Globus pallidus (tissue), 1 donor: ENCODE measurements at regions not wholly inside any gene's neighbourhood (a gene's known extent, or its start where the extent isn't known, plus 50 kb on each side); places are given as distances from the start of the nearest gene placed in this dataset.

Experiments used
- DNase-seq: peaks from one replicate; pipeline ENCODE4 v3.0.0-alpha.2; 2015; ENCODE audit warnings: low spot score

DNA sequence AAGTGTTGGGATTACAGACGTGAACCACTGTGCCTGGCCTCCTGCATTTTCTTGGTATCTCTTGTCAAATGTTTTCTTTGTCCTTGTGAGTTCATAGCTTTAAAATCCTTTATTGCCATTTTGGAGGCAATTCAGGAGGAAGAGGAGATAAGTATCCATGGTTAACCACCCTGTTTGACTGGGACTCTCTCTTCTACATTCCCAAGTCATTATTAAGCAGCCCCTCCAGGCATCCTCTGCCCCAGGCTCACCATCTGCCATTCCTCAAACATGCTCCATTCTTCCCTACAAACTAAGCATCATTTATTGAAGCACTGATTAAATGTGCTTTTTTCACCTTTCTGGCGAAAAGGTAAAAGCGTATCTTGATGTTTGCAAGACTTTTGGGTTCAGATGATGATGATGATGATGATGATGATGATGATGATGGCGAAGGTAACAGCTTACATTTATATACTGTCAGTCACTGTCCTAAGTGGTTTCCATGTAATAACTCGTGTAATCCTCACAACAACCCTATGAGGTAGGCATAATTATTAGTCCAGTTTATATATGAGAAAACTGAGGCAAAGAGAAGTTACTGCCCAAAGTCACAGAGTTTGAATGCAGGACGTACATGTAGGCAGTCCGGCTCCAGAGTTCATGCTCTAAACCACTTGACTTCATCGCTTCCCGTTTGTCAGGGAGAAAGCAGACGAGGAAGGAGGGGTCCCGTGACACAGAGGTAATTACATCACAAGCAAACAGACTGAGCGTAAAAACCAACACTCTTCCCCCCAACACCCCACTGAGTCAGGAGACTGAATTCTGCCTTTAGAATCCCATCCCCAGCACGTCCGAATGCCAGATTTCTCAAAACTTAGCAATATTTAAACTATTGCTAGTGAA is 69.7 kb upstream of the ACKR3 start:
- no peak for DNase-seq

DNA sequence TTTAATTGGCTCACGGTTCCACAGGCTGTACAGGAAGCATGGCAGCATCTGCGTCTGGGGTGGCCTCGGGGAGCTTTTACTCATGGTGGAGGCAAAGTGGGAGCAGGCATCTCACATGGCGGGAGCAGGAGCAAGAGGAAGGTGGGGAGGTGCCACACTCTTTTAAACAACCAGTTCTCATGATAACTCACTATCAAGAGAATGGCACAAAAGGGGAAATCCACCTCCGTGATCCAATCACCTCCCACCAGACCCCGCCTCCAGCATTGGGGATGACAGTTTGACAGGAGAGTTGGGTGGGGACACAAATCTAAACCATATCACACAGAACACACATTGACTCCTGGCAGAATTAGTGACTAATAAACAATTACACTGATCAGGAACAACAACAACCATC is 68.6 kb upstream of the ACKR3 start:
- DNase-seq, result no peak

DNA sequence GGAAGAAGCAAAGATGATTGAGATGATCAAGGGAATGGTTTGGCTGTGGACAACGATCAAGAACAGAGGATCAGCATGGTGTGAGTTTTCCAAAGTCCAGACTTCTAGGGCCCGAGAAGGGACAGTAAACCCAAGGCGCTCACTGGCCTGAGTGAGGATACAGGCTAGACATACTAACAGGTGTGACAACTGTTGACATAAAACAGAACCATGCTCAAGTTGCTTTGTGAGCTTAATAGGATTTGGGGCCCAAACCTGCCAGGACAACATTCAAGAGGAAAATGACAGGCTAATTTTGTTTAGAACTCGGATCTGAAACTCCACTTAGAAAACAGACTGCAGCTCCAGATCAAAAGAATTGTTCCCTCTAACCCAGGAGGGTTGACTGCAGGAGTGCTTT is 68.1 kb upstream of the ACKR3 start:
- DNase-seq, result no peak

DNA sequence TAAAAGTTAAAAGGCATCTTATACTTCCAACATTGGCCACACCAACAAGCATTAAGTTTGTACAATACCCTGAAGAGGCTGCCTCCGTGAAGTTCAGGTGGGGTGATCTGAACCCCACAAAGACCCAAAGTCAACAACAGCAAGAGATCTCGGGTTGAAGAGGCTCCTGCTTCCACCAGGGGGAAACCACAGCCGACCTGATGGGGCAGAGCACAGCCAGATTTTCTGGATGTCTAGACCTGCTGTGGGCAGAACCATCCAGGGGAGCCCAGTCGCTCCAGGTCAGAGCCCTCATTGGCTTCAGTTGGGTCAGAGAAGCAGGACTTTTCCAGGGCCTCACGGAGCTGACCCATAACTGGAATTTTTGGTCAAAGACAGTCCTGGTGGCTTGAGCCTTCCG is 66.5 kb upstream of the ACKR3 start:
- DNase-seq, result no peak

DNA sequence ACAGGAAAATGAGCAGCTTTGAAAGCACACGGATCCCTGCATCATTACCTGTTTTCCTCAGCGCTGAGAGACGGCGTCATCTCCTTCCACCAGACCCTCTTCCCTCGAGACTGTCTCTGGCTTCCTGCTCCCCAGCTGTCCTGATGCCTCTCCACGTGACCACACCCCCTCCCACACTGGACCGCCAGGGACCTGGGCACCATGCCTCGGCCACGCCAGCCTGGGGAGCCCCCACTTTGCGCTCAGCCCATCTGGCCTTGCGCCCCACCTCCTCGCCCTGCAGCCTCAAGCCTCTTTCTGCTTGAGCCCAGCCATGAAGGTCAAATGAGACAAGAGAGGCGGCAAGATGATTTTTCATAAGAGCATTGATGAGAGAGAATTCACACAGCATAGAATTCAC is 66.0 kb upstream of the ACKR3 start:
- DNase-seq, result no peak

DNA sequence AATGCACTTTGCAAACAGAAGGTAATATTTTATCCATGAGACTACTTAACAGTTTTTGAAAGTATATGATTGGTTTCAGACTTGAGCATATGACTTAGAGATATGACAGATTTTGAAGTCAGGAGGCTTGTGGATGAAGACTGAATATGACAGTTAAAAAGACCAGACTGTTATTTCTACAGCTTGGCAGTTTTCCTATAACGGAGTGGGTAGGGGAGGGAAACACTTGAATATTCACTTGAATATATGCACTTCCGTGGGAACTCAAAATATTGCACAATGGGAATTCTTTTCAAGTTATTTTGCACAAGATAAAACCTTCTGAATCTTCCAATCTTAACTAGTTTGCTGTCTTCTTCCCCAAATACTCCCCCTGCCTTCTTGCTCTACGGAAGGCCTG is 64.6 kb upstream of the ACKR3 start:
- DNase-seq, result no peak

DNA sequence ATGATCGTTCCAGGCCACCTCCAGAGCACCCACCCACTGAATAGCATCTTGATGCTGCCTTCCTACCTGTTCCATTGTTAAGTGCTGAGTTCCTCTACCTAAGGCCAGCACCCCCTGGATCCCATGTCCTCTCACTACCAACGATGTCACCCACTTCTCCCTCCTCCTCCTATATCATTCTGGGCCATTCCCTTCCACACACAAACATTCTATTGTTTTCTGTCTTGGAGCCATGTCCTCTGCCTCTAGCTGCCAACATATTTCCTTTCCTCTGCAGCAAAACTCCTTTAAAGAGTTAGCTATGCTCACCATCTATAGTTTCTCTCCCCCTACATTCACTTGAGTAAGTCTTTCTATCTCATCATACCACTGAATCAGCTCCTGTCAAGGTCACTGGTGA is 64.0 kb upstream of the ACKR3 start:
- DNase-seq, result peak; percentile 54

DNA sequence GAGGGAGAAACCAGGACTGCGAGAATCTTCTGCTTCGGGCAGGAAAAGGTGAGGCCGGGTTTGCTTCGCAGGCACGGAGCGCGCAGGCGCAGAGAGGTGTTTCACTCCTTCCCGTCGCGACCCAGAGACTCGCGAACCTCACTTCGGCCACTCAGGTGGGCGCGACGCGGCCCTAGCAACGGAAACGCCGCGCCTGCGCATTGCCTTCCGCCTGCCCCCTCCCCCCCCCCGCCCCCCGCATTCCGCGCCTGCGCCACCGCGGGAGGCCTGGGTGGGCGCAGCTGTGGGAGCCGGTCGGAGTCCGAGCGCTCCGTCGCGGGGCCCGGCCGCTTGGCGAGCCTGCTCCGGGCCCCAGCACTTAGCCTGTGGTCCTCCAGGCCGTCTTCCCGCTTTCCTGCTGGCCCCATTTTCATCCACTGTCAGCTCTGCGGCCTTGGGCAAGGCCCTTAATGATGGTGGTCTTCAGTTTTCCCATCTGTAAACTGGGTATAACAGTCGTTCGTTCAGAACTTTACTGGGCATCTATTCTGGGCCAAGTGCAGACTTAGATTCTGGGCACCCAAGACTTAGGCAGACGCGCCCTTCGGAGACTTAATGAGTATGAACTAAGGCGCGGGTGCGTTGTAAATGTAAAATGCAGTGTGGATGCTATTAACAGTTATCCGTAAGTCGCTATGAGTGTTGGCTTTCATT is 62.1 kb upstream of the ACKR3 start:
- DNase-seq, result no peak

DNA sequence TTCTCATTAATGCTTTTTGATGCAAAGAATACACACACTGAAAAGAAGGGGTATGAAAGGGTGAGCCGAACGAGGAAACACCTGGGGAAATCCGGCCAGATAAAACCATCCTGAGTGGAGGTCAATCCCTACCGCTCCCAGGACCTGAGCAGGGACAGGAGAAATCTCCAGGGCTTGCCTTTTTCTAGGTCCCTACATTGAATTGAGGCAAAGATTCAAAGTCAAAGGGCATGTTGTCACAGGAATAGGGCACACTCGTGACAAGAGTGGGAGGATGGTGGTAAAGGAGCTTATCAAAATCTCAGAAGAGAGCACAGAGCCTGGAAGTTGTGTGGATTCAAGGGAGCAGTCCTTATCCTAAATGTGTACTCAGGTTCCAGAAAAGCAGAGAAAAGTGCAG is 61.2 kb upstream of the ACKR3 start:
- DNase-seq, result no peak

DNA sequence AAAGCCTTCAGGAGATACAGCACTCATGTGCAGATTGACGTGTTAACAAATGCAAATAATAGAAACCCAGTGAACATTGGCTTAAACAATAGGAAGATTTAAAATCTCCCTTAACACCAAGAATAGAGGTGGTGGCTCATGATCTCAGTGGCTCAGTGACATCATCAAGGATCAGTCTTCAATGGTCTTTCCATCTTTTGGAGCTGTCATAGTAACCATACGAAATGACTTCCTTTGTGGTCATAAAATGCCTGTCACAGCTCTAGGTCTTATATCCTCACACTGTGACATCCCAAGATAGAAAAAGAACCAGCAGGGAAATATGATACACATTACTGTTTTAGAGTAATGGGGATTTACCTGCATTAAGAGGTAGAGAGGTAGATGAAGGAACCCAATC is 59.6 kb upstream of the ACKR3 start:
- DNase-seq, result no peak

DNA sequence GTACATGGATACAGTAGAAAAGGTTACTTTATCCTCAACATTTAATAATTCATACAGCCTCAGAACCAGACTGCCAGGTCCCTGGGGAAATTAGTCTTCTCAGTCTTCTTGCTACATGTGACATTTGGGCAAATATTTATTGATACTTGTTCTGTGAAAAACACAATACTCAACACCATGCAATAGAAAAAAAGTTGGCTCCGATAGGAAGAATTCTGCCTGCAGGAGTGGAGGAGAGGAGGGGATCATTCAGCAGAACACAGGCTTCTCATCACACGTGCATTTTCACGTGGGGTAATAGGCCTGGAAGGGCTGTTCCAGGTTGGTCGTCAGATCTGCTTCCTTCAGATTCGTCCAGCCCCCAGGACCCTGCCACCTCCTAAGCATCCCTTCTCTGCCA is 58.4 kb upstream of the ACKR3 start:
- DNase-seq, result no peak

DNA sequence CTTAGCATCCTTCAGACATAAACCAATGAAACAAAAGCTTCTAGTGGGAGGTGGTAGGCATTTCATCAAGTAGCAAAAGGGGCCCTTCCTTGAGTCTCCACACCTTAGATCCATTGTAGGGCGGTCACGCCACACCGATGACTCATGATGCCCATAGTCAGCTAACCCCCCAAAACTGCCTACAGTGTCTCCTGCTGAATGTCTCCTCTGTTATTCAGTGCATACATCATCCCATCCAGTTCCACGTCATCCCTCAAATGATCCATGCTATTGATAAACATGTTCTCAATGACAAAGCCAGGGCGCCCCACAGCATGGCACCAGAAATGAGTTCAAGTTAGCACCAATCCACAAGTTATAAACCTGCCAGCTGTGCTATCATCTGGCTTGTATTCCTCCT is 57.4 kb upstream of the ACKR3 start:
- DNase-seq, result no peak

DNA sequence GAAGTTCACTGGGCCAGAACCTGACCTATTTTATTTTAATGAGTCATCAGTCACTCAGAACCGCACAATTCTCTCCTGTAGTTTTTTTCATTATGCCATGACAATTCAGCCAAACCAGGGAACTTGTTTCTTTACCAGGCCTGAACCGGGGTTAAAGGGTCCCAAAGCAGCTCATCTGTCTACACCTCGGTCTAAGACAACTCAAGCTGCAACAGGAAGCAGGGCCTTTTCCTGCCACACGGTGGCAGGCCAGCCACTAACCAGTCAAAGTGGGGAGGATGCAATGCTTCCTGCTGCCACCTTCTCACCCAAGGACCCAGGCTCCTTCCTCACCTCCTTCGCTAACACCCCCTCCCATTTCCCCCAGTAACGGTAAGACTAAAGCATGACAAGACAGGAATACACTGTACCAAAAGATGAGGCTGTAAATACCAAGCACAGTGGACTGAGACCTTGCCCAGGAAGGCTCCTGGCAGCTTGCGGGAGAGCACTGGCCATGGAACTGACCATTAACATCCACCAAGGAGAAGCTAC is 56.7 kb upstream of the ACKR3 start:
- no peak for DNase-seq

DNA sequence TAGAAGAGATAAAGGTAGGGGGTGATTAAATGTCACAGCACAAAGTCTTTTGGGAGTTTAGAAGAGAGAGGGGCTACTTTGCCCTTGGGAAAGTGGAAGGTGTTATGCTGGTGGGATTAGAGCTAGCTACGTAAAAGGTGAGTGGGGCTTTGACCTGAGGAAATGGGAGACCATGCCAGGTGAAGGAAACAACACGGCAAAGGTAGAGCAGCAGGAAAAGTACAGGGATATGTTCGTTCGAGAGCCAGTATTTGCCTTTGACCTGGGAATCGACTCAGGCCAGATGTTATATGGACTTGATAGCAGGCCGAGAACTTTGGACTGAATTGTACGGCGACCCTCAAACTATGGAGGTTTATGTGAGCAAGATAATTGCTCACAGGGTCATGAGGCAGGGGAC is 55.7 kb upstream of the ACKR3 start:
- DNase-seq, result no peak

DNA sequence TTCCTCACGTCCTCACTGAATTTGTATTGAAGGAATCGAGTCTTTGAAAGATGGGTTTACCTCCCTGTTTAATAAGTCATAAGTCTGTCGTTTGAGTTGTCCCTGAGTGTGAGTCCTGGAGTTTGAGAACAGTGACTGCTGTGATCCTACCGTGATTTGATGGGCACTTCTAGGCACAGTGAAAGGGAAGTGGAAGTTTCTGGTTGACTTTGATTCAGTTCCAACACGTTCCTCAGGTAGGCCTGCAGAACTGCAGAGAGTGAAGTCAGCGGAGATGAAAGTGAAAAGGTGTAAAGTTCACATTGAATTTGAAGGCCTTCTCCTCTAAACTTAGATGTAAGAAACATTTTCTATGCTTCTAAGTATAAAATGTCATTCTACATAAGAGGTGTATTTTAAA is 52.9 kb upstream of the ACKR3 start:
- no peak for DNase-seq

DNA sequence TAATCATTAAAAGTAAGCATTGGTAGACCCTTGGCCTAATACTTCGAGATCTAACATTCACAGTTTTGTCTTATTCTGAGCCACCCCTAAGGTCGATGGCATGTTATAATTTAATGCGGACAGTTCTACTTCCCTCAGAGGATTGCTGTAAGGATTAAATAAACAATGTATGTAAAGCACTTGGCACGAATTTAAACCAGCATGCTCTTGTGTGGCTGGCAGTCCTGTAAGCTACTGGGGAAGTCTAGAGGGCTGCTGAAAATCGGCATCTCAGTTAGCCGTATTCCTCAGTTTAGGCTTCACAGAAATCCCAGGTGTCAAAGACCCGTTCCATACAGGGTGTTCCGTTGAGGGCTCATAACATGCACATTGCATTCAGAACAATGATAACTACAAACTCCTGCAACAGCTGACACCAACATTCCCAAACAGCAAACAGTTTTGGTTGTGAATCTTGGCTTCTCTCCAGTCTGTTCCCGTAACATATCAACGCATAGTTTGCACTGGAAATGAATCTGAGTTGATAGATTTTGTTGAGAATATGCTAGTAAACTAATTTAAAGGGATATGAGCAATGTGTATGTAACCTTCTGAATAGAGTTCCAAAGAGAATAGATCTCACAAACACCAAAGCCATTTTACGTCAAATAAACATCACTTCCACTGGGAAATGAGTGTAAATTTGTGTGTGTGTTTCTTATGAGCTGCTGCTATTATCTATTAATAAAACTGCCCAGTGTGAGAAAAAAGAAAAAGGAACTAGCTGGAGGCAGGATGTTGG is 52.2 kb upstream of the ACKR3 start:
- DNase-seq, result no peak
